CD14-positive monocyte (primary cell): ENCODE measurements at regions not wholly inside any gene's neighbourhood (a gene's known extent, or its start where the extent isn't known, plus 50 kb on each side); places are given as distances from the start of the nearest gene placed in this dataset.

ENCODE experiments used
- DNase-seq, 3 donors: peaks; one replicate each; pipeline ENCODE4 v3.0.0-alpha.2; 2011 to 2022
- H2AFZ ChIP-seq: 2 replicates; pipeline ENCODE4 v1.6.0; 2012; ENCODE audit warnings: mild to moderate bottlenecking, low read depth, low read length, inconsistent platforms; ENCODE audit not compliant: insufficient read depth, poor library complexity, severe bottlenecking
- H3K27ac ChIP-seq, 2 donors: 1 replicate in 1 of 2; 2 replicates in 1 of 2; pipeline ENCODE4 v1.5.1; 2012 to 2013; ENCODE audit warnings: low read length in 2 of 2, control low read depth in 1 of 2, inconsistent platforms in 1 of 2, low read depth in 1 of 2, mild to moderate bottlenecking in 1 of 2
- H3K27me3 ChIP-seq, 2 donors: one replicate each; pipeline versions ENCODE4 v1.6.0 to v1.6.1; 2011 to 2013; ENCODE audit warnings: low read length in 2 of 2; ENCODE audit not compliant: control insufficient read depth in 2 of 2, insufficient read depth in 2 of 2
- H3K36me3 ChIP-seq, 2 donors: replicated peaks in 1 of 2; 1 replicate in 1 of 2; 2 replicates in 1 of 2; pipeline versions ENCODE4 v1.5.1 to v1.6.1; 2012 to 2013; ENCODE audit warnings: low read length in 2 of 2, control low read depth in 1 of 2, inconsistent platforms in 1 of 2, mild to moderate bottlenecking in 1 of 2; ENCODE audit not compliant: insufficient read depth in 2 of 2, control insufficient read depth in 1 of 2
- H3K4me1 ChIP-seq, 2 donors: 1 replicate in 1 of 2; 2 replicates in 1 of 2; pipeline versions ENCODE4 v1.5.1 to v1.6.1; 2012 to 2013; ENCODE audit warnings: low read length in 2 of 2, control low read depth in 1 of 2, inconsistent platforms in 1 of 2, mild to moderate bottlenecking in 1 of 2, moderate library complexity in 1 of 2; ENCODE audit not compliant: insufficient read depth in 2 of 2, control insufficient read depth in 1 of 2
- H3K4me2 ChIP-seq: replicated peaks from 2 replicates; pipeline ENCODE3; 2012; ENCODE audit warnings: low read length, moderate library complexity, mild to moderate bottlenecking; ENCODE audit not compliant: poor library complexity, severe bottlenecking; ENCODE audit errors: extremely low read depth
- H3K4me3 ChIP-seq, 3 experiments: fragments of 200-600 bp in 1 of 3; sonication (generic) in 1 of 3; replicated peaks in 1 of 3; 1 replicate in 2 of 3; 2 replicates in 1 of 3; pipeline ENCODE4 v1.5.1; 2011 to 2013; ENCODE audit warnings: low read length in 3 of 3, mild to moderate bottlenecking in 3 of 3, control low read depth in 2 of 3, low read depth in 2 of 3, inconsistent platforms in 1 of 3, moderate library complexity in 1 of 3
- H3K79me2 ChIP-seq: 2 replicates; pipeline ENCODE4 v1.6.0; 2012; ENCODE audit warnings: mild to moderate bottlenecking, control low read depth, inconsistent platforms, low read length, moderate library complexity; ENCODE audit not compliant: insufficient read depth
- H3K9ac ChIP-seq: 2 replicates; pipeline ENCODE4 v1.6.0; 2017; ENCODE audit warnings: low read length, mild to moderate bottlenecking; ENCODE audit not compliant: insufficient read depth, poor library complexity, severe bottlenecking
- H3K9me3 ChIP-seq, 2 donors: replicated peaks in 1 of 2; 1 replicate in 1 of 2; 2 replicates in 1 of 2; pipeline versions ENCODE4 v1.5.1 to v1.6.1; 2012 to 2013; ENCODE audit warnings: low read length in 2 of 2, control low read depth in 1 of 2; ENCODE audit not compliant: control insufficient read depth in 1 of 2, insufficient read depth in 1 of 2
- H4K20me1 ChIP-seq: 2 replicates; pipeline ENCODE4 v1.6.0; 2012; ENCODE audit warnings: mild to moderate bottlenecking, low read length, control low read depth, moderate library complexity; ENCODE audit not compliant: insufficient read depth
- H3K27ac Mint-ChIP-seq, 7 donors: one replicate each; pipeline ENCODE4 v1.8.0; 2020; ENCODE audit warnings: mild to moderate bottlenecking in 7 of 7, mixed read lengths in 7 of 7, moderate library complexity in 6 of 7, inconsistent platforms in 2 of 7
- H3K27me3 Mint-ChIP-seq, 3 donors: one replicate each; pipeline ENCODE4 v1.8.0; 2021 to 2022; ENCODE audit warnings: low read depth in 3 of 3, mild to moderate bottlenecking in 3 of 3, mixed read lengths in 3 of 3, moderate library complexity in 3 of 3, inconsistent platforms in 1 of 3
- H3K36me3 Mint-ChIP-seq, 2 donors: one replicate each; pipeline ENCODE4 v1.8.0; 2020; ENCODE audit warnings: mixed read lengths in 2 of 2, inconsistent platforms in 1 of 2, mild to moderate bottlenecking in 1 of 2
- H3K4me1 Mint-ChIP-seq: one replicate; pipeline ENCODE4 v1.8.0; 2020; ENCODE audit warnings: mild to moderate bottlenecking, mixed read lengths
- H3K4me3 Mint-ChIP-seq, 2 donors: one replicate each; pipeline ENCODE4 v1.8.0; 2020; ENCODE audit warnings: mild to moderate bottlenecking in 2 of 2, mixed read lengths in 2 of 2, moderate library complexity in 1 of 2
- H3K9me3 Mint-ChIP-seq, 7 donors: one replicate each; pipeline ENCODE4 v1.8.0; 2020 to 2022; ENCODE audit warnings: mixed read lengths in 7 of 7, mild to moderate bottlenecking in 6 of 7, moderate library complexity in 6 of 7, inconsistent platforms in 2 of 7
- WGBS: methylation state at CpG from one replicate; pipeline ENCODE4 v1.1.5; 2013; ENCODE audit warnings: missing lambda C conversion rate; ENCODE audit not compliant: insufficient coverage; 5-methylcytosine and 5-hydroxymethylcytosine counted together
- intact Hi-C, 2 donors: fragments of 100-400 bp; cut with micrococcal nuclease; formaldehyde crosslinking; loops; one replicate each; pipeline versions ENCODE4 v1.15.0 to v1.15.1; 2023
- TF ChIP-seq, protein P1 (sequence below): fragments of 200-600 bp; IDR thresholded peaks from one replicate; pipeline ENCODE4 v1.8.0; 2022; ENCODE audit warnings: antibody characterized with exemption, mild to moderate bottlenecking

DNA sequence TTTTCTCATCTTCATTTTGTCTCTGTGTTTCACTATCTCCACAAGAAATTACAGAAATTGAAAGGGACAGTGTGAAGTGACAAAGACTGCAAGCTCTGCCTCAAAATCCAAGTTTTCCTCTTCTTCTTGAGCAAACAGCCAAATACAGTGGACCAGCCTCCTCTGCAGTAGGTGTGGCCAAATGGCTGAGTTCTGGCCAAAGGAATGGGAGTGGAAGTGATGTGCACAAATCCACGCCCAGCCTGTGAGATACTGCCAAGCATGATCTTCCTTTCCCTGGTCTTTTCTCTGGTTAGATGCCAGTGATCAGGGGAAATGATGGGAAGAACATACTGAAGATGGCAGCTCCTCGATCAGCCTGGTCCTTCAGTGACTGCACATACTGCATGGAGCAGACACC is 111.0 kb upstream of the CPNE4 start:
- Histone ChIP-seq H3K27ac (no peak overlapping the region), H3K27me3 (peaks cover 0 to 2% of the 10 kb centered on the region in 2 donors), H3K9me3 (no peaks in the 10 kb centered on the region), H3K4me1 (peaks cover 0 to under 1% of the 10 kb centered on the region in 2 donors), H3K9ac (no peak overlapping the region), H3K4me2 (no peak overlapping the region), H4K20me1 (no peaks in the 10 kb centered on the region), H3K79me2 (no peaks in the 10 kb centered on the region), H3K4me3 (no peak overlapping the region), H2AFZ (no peak overlapping the region), H3K36me3 (no peaks in the 10 kb centered on the region)
- H3K9me3 Mint-ChIP-seq: peaks cover 0 to 9% (median 2%) of the 10 kb centered on the region in 7 donors
- WGBS: no CpG with 5 or more reads among the region's 2 CpGs
- TF ChIP-seq, protein P1, sequence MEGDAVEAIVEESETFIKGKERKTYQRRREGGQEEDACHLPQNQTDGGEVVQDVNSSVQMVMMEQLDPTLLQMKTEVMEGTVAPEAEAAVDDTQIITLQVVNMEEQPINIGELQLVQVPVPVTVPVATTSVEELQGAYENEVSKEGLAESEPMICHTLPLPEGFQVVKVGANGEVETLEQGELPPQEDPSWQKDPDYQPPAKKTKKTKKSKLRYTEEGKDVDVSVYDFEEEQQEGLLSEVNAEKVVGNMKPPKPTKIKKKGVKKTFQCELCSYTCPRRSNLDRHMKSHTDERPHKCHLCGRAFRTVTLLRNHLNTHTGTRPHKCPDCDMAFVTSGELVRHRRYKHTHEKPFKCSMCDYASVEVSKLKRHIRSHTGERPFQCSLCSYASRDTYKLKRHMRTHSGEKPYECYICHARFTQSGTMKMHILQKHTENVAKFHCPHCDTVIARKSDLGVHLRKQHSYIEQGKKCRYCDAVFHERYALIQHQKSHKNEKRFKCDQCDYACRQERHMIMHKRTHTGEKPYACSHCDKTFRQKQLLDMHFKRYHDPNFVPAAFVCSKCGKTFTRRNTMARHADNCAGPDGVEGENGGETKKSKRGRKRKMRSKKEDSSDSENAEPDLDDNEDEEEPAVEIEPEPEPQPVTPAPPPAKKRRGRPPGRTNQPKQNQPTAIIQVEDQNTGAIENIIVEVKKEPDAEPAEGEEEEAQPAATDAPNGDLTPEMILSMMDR: no peak
- no peak overlapping the region for H3K4me3 Mint-ChIP-seq
- H3K4me1 Mint-ChIP-seq: peaks cover under 1% of the 10 kb centered on the region
- peak overlapping the region in 1 of 7 donors; percentile 15 for H3K27ac Mint-ChIP-seq
- intact Hi-C loops: no loop called here
- H3K36me3 Mint-ChIP-seq: no peaks in the 10 kb centered on the region
- no peak for DNase-seq
- H3K27me3 Mint-ChIP-seq: peaks cover 0 to 7% (median 4%) of the 10 kb centered on the region in 3 donors

DNA sequence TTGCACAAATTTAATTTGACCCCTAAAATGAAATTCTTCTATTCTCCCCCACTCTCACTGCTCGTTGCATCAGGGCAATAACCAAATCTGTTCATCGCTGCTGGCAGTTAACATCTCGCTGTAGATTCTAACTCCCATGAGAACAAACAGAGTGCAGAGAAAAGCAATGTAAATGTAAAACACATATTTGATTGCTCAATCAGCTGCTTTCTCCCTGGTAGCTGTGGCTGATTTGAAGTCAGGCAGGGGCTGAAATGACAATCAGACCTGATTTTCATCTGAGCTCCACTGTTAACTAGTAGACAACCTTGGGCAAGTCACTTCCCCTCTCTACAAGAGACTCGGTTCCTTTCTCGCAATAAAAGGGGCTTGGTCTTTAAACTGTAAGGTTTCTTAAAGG is 119.8 kb upstream of the CPNE4 start:
- no peak overlapping the region for H3K4me3 Mint-ChIP-seq
- Histone ChIP-seq H3K27ac (no peak overlapping the region), H4K20me1 (no peaks in the 10 kb centered on the region), H3K4me1 (peaks cover 0 to 4% of the 10 kb centered on the region in 2 donors), H3K36me3 (no peaks in the 10 kb centered on the region), H3K79me2 (no peaks in the 10 kb centered on the region), H2AFZ (no peak overlapping the region), H3K4me2 (no peak overlapping the region), H3K27me3 (peaks cover 5 to 7% of the 10 kb centered on the region in 2 donors), H3K4me3 (no peak overlapping the region), H3K9me3 (no peaks in the 10 kb centered on the region), H3K9ac (no peak overlapping the region)
- peaks cover 0 to 10% (median 4%) of the 10 kb centered on the region in 3 donors for H3K27me3 Mint-ChIP-seq
- peaks cover under 1 to 7% (median 3%) of the 10 kb centered on the region in 7 donors for H3K9me3 Mint-ChIP-seq
- TF ChIP-seq, protein P1: no peak
- intact Hi-C loops: no loop called here
- H3K4me1 Mint-ChIP-seq: peaks cover 5% of the 10 kb centered on the region
- no peak overlapping the region for H3K27ac Mint-ChIP-seq
- DNase-seq: no peak
- H3K36me3 Mint-ChIP-seq: no peaks in the 10 kb centered on the region
- no CpG with 5 or more reads among the region's 5 CpGs for WGBS
